ENCODE measurements at regions not wholly inside any gene's neighbourhood (a gene's known extent, or its start where the extent isn't known, plus 50 kb on each side); places are given as distances from the start of the nearest gene placed in this dataset.
A peak's percentile ranks its signal among the peaks of the same experiment; 100 is the strongest.

GRCh38 chr10:6361869-6362268, 159.1 kb downstream of the PFKFB3 start:
- intact Hi-C loops (cut with micrococcal nuclease) = no loop called here
- Histone ChIP-seq H3K4me1 (ENCODE audit: control insufficient read depth in 1 of 2, insufficient read depth in 2 of 2, low read length in 2 of 2) (peaks cover 6 to 14% of the 10 kb centered on the region in 2 donors), H2AFZ (ENCODE audit: insufficient read depth, low read depth, low read length, poor library complexity, severe bottlenecking) (no peak overlapping the region), H4K20me1 (ENCODE audit: insufficient read depth, low read length) (no peaks in the 10 kb centered on the region), H3K79me2 (ENCODE audit: insufficient read depth, low read length) (no peaks in the 10 kb centered on the region), H3K4me2 (replicated peaks; ENCODE audit: extremely low read depth, low read length, poor library complexity, severe bottlenecking) (no peak overlapping the region), H3K36me3 (replicated peaks in 1 of 2; ENCODE audit: control insufficient read depth in 1 of 2, insufficient read depth in 2 of 2, low read length in 2 of 2) (no peaks in the 10 kb centered on the region), H3K27ac (ENCODE audit: low read depth in 1 of 2, low read length in 2 of 2) (no peak overlapping the region), H3K9me3 (replicated peaks in 1 of 2; ENCODE audit: control insufficient read depth in 1 of 2, insufficient read depth in 1 of 2, low read length in 2 of 2) (peaks cover 0 to 3% of the 10 kb centered on the region in 2 donors), H3K9ac (ENCODE audit: insufficient read depth, low read length, poor library complexity, severe bottlenecking) (no peak overlapping the region), H3K4me3 (replicated peaks in 1 of 3; ENCODE audit: low read depth in 2 of 3, low read length in 3 of 3) (no peak overlapping the region), H3K27me3 (ENCODE audit: control insufficient read depth in 2 of 2, insufficient read depth in 2 of 2, low read length in 2 of 2) (no peaks in the 10 kb centered on the region)
- peaks cover 6 to 23% (median 9%) of the 10 kb centered on the region in 7 donors for H3K9me3 Mint-ChIP-seq
- DNase-seq = no peak
- peaks cover 0 to 2% (median 1%) of the 10 kb centered on the region in 3 donors for H3K27me3 Mint-ChIP-seq (ENCODE audit: low read depth in 3 of 3)
- TF ChIP-seq CTCF (IDR thresholded peaks at IDR 0.05) = no peak
- H3K27ac Mint-ChIP-seq = no peak overlapping the region
- H3K4me1 Mint-ChIP-seq = peaks cover 14% of the 10 kb centered on the region
- no peaks in the 10 kb centered on the region for H3K36me3 Mint-ChIP-seq
- no peak overlapping the region for H3K4me3 Mint-ChIP-seq
- WGBS (ENCODE audit: insufficient coverage) = no CpG with 5 or more reads among the region's 3 CpGs

- Histone ChIP-seq H3K79me2 (ENCODE audit: insufficient read depth, low read length) (no peaks in the 10 kb centered on the region), H2AFZ (ENCODE audit: insufficient read depth, low read depth, low read length, poor library complexity, severe bottlenecking) (no peak overlapping the region), H3K4me2 (replicated peaks; ENCODE audit: extremely low read depth, low read length, poor library complexity, severe bottlenecking) (no peak overlapping the region), H3K27me3 (ENCODE audit: control insufficient read depth in 2 of 2, insufficient read depth in 2 of 2, low read length in 2 of 2) (no peaks in the 10 kb centered on the region), H3K9ac (ENCODE audit: insufficient read depth, low read length, poor library complexity, severe bottlenecking) (no peak overlapping the region), H3K4me1 (ENCODE audit: control insufficient read depth in 1 of 2, insufficient read depth in 2 of 2, low read length in 2 of 2) (peaks cover 6 to 14% of the 10 kb centered on the region in 2 donors), H3K4me3 (replicated peaks in 1 of 3; ENCODE audit: low read depth in 2 of 3, low read length in 3 of 3) (no peak overlapping the region), H3K36me3 (replicated peaks in 1 of 2; ENCODE audit: control insufficient read depth in 1 of 2, insufficient read depth in 2 of 2, low read length in 2 of 2) (no peaks in the 10 kb centered on the region), H3K27ac (ENCODE audit: low read depth in 1 of 2, low read length in 2 of 2) (no peak overlapping the region), H3K9me3 (replicated peaks in 1 of 2; ENCODE audit: control insufficient read depth in 1 of 2, insufficient read depth in 1 of 2, low read length in 2 of 2) (peaks cover 0 to 3% of the 10 kb centered on the region in 2 donors), H4K20me1 (ENCODE audit: insufficient read depth, low read length) (no peaks in the 10 kb centered on the region)
- Mint-ChIP-seq H3K27ac (peak overlapping the region in 1 of 7 donors; percentile 70), H3K9me3 (peaks cover 8 to 20% (median 11%) of the 10 kb centered on the region in 7 donors), H3K27me3 (ENCODE audit: low read depth in 3 of 3) (peaks cover 0 to 1% (median 0%) of the 10 kb centered on the region in 3 donors), H3K4me1 (peaks cover 15% of the 10 kb centered on the region), H3K4me3 (no peak overlapping the region), H3K36me3 (no peaks in the 10 kb centered on the region)
- intact Hi-C loops (cut with micrococcal nuclease) = no loop called here
- TF ChIP-seq CTCF (IDR thresholded peaks at IDR 0.05) = no peak
- DNase-seq = no peak
Observed at GRCh38 chr10:6362879-6363278, 160.1 kb downstream of the PFKFB3 start.
